M059J (cell line): ENCODE measurements at regions not wholly inside any gene's neighbourhood (a gene's known extent, or its start where the extent isn't known, plus 50 kb on each side); places are given as distances from the start of the nearest gene placed in this dataset.
"Not testable (repeated sequence)": the region's sequence is repeated elsewhere in the genome, so short reads cannot be mapped to it uniquely, and the experiment has no call there.

ENCODE experiments used
- DNase-seq: peaks from one replicate; pipeline ENCODE4 v3.0.0-alpha.2; 2012; ENCODE audit warnings: low read depth

DNA sequence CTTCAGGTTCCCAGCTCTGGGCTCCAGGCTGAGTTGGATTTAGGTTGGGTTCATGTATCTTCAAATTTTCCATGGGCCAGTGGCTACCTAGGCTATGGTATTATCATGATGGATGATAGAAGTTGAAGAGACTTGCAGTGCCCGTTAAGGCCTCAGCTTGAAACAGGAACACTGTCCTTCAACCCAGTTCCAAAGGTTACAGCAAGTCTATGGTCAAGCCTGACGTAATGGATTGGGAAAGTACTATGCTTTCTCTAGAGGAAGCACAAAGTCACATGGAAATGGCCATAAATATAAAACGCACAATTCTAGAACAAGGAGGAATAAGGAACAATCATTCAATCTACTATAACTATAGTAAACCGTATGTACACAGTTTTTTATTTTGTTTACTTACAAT lies 593.2 kb downstream of the ZEB2 start:
- DNase-seq = no peak

DNA sequence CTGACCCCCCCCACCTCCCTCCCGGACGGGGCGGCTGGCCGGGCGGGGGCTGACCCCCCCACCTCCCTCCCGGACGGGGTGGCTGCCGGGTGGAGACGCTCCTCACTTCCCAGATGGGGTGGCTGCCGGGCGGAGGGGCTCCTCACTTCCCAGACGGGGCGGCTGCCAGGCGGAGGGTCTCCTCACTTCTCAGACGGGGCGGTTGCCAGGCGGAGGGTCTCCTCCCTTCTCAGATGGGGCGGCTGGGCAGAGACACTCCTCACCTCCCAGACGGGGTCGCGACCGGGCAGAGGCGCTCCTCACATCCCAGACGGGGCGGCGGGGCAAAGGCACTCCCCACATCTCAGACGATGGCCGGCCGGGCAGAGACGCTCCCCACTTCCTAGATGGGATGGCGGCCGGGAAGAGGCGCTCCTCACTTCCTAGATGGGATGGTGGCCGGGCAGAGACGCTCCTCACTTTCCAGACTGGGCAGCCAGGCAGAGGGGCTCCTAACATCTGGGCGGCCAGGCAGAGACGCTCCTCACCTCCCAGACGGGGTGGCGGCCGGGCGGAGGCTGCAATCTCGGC lies 597.6 kb downstream of the ZEB2 start:
- DNase-seq = not testable (repeated sequence)

DNA sequence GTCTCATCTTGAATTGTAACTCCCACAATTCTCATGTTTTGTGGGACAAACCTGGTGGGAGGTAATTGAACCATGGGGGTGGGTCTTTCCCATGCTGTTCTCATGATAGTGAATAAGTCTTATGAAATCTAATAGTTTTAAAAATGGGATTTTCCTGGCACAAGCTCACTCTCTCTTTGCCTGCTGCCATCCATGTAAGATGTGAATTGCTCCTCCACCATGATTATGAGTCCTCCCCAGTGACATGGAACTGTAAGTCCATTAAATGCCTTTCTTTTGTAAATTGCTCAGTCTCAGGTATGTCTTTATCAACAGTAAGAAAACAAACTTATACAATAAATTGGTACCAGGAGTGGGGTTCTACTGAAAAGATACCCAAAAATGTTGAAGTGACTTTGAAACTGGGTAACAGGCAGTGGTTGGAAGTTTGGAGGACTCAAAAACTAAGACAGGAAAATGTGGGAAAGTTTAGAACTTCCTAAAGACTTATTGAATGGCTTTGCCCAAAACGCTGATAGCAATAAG lies 601.4 kb downstream of the ZEB2 start:
- no peak for DNase-seq

DNA sequence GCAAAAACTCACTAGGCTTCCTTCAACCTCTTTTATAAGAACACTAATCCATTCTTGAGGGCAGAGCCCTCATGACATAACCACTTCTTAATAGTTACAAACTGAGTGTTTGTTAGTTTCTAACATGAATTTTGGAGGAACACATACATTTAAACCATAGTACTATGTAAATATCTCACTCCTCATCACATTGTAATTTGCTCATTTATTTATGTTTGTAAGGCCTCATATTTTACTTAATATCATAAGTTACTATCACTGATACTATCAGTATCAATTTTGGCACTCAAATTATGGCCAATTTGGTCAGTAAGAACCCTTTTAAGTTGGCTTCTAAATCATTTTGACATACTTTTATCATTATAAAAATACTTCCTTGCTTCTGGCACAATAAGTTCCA lies 603.1 kb downstream of the ZEB2 start:
- DNase-seq = no peak

DNA sequence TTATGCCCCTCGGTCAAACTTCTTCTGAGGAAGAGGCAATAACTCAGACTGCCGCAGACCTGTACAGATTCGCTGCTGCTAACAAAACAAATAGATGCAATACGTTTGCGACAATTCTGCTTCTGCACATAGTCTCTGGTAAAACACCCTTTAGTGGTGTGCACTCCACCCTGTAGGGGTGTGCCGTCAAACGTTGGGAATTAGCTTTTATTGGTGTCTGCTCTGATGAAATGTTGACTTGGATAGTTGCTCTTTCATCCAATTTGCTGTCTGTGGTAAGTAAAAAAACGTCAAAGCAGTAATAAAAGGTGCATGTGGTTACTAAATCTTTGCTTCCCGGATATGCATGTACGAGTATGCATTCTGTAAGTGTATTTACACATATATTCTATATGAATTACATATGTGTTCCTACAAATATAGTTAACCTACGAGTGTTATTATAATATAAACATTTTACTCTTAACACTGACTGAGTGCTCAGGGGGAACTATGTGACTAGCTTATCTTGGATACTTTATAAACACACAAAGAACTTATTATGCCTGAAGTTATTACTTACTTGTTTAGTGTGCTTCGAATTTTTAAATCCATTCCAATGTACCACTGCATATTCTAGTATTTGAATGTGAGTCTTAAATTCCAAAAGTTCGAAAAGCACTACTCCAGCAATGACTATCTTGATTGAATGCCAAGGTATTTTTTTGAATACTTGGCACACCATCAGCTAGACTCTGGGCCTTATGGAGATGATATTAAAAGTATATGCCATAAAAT lies 610.2 kb downstream of the ZEB2 start:
- no peak for DNase-seq

DNA sequence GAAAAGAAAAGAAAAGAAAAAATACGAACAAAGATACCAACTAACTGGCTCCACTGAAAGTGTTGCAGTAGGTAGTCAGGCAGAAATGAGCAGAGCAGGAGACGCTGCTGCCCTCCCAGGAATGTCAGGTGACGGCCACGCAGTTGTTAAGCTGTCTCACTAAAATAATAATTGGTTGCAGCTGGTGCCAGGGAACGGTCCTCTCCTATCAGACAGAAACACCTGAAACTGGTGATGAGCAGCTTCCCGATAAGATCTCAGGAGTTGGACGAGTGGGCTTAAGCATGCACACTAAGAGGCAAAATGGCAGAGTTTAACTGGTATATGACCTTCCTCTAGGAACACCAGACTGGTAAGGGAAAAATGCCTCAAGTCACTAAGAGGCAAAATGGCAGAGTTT lies 611.1 kb downstream of the ZEB2 start:
- DNase-seq = no peak

DNA sequence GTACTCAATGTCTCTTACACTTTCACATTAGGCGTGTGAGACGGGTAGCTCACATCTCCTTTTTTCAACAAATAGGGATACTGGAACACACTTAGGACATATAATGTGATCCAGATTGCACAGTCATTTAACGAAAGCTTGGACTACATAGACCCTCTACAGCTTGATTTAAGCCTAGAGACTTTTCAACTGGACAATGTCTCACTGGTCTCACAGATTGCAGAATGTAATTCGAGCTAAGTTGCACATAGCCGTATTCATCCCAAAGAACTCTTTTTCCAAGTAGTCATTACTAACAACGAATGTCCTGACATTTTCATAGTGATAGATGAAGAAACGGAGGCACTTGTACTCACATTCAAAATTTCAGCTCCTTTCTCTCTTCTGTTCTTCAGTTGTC lies 612.1 kb downstream of the ZEB2 start:
- peak; percentile 36 for DNase-seq

DNA sequence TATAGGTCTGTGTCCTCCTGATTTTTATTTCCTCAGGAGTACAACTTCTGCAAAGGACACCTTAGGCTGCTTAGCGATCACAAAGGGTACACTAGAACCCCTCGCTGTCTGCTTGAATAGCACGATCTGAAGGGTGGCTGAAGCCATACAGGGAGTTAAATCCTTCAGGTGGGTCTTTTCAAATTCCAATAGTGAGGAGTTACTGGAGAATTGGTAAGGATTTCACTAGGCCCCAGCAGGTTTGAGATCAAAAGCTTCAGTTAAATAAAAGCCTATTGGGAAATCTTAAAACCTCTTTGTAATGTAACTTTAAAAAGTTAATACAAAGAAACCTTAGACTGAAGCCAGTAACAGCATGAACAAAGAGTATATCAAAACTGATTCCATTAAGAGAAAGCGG lies 613.1 kb downstream of the ZEB2 start:
- DNase-seq = no peak

DNA sequence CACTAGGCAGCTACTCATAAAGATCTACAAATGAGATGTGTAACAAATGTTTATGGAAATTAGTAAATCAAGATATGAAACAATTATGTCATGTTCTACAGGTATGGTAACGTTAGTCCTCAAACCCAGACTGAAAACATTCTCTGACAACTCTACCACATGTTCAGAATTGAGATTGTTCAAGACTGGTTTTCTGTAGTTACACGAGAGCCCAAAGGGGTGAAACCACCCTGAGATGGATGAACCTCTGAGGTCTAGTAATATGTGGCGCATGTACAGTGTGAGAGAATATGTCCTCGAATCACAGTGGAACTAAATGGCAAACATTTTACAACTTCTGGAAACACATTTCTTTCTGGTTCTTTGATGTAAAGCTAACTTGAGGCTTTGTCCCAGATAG lies 614.3 kb downstream of the ZEB2 start:
- DNase-seq = no peak

DNA sequence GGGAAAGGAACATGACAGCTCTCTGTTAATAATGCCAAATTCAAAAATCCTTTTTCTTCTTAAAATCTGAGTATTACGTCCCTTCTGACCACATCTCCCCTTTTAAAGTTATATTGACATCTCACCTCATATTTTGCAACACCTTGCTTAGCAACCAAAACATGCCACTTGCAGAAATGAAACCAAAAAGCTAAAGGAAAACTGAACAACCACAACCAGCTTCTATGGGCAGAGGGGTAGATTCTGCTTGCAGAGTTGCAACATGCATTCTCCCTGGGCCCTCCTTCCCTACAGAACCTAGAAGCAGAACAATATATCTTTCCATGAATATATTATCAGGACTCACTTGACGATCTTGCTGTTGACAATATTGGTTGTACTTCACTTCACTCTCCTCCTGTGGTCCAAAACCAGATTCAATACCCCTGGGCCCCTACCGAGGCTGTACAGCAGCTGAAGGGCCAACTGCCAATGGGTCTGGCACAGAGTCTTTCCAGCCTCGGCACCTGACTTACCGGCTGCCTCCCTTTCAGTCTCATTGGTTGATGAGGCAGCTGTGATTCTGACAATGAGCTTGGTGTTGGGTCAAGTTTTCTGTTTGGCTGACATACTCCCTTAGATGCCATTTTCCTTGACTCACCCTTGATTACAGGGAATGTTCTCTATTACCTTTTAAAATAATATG lies 616.6 kb downstream of the ZEB2 start:
- peak; percentile 11 for DNase-seq

DNA sequence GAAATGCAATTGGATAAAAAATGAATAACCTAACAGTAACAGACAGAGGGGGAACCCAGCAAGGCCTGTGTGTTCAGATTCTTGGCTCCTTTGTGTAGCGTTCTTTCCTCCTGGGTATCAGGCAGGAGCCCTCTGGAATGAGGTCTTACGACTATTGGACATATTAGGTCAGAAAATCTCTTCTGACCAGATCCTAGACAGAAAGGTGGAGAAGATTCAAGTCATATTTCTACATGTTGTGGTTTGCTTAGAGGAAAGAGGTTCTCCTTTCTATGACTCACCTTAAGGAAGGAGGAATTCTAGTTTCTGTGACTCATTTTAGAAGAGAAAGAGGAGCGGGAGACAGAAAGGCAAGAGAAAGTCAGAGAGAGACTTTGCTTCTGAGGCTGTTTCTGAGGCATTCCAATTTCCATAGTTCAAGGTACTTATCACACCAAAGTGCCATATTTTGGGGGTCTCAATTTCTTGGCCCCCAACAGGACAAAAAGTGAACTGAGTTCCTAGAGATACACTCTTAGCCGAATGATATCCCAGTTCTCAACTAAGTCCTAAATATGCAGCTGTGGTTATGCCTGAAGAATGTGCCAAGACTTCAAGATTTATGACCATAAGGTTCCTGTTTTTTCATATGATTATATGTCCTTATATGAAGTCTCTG lies 618.6 kb downstream of the ZEB2 start:
- peak; percentile 89 for DNase-seq

DNA sequence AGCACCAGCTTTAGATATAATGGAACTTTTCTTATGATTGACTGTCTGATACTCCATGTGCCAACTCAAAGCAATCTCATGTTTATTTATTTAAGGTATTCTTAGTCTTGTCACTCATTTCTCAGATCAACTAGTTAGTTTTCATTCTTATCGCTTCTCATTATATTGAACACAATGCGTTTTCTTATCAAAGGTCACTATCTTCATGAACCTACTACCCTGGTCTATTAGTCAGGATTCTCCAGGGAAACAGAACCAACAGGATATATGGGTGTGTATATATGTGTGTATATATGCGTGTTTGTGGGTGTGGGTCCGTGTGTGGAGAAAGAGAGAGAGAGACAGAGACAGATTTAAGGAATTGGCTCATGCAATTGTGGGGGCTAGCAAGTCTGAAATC lies 619.9 kb downstream of the ZEB2 start:
- no peak for DNase-seq

DNA sequence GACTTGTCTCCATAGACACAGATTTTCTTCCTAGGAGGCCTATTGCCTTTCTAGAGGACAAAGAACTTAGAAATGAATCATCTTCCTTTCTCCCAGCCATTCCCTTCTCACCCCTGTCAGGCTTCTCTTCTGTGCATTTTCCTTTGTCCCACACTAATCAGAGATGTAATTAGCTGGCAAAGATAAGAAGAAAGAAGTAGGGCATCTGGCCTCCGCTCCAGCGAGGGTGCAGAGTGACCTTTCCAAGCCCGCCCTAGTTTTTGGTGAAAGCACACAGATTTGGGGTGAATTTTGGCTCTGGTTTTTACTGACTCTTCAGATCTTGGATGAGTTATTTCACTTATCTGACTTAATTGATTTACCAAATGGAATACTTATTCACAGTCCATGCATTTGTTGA lies 626.5 kb downstream of the ZEB2 start:
- DNase-seq = no peak

DNA sequence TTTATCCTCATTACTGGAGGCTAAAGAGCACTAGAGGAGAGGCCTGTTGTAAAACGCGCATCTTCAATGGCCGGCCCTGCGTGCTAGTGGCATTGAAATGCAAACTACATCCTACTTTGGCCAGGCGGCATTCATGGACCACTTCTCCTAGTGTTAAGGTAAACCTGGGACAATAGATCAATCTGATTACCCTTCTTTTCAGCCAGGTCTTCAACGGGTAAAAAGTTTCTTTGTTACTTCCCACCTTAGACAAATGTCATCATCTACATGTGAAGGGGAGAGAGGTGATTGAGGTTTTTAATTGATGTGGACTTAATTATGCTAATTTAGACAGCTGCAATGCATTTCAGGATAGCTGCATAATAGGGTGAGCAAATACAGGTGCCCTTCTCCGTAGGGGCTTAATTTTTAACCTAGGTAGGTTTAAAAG lies 628.0 kb downstream of the ZEB2 start:
- no peak for DNase-seq

DNA sequence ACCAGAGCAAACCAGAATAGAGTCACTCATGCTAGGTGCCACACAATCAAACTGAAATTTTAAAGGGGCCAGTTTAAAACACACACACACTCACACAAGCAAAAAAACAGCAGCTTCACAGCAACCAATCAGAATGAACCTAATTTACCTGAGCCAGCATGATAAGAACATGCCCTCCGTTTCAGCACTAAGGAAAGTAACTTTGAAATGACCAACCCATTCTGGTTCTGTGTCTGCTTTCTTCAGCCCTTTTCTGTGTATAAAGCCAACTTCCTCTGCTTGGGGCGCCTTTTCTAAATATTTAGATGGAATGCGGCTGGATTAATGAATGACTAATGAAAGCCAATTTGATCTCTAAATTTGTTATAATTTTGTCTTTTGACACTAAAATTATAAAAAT lies 629.1 kb downstream of the ZEB2 start:
- no peak for DNase-seq

DNA sequence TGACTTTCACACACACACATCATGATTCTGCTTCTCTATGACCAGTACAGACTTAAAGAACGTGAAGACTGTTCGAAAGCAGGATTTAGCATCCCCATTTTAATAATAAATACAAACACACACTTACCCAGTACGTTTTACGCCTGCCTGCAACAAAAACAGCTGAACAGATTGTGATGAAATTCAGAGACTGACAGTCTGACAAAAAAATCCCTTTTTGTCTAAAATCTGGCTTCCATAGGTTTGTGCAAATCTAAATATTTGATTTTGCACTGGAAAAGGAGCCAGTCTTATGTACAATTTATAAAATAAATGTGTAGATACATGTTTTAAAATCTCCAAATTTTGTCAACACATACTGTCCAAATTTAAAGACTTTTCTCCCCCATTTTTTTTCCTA lies 630.7 kb downstream of the ZEB2 start:
- no peak for DNase-seq

DNA sequence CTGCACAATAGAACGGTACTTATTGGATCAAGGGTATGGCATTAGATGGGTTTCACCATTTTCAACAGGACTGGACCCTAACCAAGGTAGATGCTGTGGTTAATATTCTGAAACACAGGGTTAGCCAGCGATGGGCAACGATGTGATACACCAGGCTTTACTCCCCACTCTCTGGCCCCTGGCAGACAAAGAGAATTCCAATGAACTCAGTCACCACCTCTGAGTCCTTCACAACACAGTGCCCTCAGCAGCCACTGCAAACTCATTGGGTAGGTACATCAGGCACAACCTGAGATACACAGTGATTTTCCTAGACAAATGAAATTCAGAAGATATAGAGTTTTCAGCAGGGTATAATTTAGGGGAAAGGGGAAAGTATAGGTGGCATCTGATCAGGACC lies 634.5 kb downstream of the ZEB2 start:
- DNase-seq = peak; percentile 74

DNA sequence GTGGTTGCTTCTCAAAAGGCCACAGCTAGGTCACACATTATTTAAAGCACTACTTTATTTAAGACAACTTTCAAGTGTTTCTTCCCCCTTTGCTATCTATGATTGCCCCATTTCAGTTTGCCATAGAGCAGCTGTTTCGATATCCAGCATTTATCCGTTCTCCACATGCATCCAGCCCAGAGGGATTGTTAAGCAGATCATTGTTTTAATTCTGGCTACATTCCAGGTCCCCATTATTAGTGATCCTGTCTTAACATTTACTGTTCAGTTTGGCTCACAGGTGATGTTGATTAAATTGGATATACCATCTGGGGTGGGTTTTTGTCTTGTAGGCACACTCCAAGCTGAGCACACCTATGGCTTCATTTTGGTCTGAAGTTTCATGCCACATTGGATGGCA lies 638.7 kb downstream of the ZEB2 start:
- DNase-seq = no peak

DNA sequence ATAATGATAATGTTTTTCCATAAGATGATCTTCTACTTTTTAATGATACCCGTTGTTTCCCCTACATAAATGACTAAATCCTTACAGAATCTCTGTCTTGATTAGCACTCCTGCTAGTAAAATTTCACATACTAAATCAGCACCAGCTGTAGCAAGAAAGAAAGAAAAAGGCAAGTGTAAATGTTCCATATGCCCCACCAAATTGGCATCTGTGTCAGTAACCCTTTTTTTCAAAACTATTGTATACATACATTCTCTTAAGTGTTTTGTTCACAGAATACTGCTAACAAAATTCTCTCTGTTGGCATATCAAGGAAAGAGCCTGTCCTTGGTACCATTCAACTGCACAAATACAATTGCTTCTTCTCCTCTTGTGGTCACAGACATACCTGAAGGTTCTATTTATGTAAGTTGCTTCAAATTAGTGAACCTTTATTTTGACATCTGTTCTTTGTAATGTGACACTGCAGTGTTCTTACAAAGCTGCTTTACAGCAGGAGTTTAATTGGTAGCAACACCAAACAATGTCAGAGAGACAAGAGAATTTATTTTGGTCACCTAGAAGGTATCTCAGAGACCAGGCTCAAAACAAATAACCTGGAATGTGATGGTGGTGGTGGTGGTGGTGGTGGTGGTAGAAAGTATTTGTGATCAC lies 641.9 kb downstream of the ZEB2 start:
- DNase-seq = peak; percentile 5

DNA sequence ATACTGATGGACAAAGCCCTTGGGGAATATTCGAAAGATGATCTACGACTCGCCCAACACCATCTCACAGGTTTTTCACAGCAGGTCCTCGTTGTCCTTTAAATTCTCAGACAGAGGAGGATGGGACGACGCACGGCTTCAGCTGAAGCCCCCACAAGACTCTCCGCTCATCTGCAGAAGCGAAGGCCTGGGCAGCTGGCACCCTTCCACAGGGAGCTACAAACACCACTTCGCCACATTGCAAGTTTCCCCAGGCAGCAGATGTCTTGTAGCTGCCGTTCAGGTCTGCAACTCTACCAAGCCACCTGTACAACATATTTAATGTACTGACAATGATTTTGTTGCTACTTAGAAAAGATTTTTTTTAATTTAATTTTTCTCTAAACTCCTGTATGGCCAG lies 642.9 kb downstream of the ZEB2 start:
- DNase-seq = no peak

DNA sequence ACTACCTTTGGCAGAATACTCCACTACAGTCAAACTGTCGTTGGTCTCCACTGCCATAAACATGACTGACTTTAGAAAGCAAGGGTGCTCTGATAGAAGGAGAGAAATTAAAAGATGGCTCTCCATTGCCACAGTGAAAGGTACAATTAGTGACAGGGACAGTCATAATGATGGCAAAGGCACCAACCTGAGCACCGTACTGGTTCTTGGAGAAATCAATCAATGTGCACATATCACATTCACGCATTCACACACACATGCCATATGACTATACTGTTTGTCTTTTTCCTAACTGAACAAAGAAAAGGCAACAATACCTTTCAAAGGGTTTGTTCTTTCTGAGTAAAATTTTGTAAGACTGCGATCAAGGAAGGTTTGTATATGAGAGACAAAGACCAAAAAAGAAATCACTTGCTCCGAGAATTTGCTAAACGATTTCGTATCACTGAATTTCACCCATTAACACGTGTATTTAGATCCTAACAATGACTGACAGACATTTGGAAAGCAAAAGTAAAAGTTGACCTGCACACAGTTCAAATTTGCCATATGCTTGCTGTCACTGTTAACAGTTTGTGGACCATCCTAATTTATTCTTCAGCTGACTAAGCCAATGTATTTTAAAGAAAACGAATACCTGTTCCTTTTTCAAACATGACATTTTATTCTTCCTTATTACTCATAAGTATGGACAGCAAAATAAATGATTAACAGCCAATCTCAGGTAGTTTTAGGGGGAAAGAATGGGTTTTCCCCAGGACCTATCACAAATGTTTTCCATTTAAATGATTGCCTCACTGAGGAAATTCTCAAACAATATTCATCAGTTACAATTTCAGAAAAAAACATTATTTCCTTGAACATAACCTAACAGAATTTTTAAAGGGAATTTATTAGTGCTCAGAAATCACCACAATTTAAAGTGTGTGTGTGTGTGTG lies 644.4 kb downstream of the ZEB2 start:
- no peak for DNase-seq
